Hepatocyte (in vitro differentiated cells): ENCODE measurements at regions not wholly inside any gene's neighbourhood (a gene's known extent, or its start where the extent isn't known, plus 50 kb on each side); places are given as distances from the start of the nearest gene placed in this dataset.
A peak's percentile ranks its signal among the peaks of the same experiment; 100 is the strongest.

ENCODE experiments used
- DNase-seq: peaks from one replicate; pipeline ENCODE4 v3.0.0-alpha.2; 2016; ENCODE audit warnings: low spot score
- H2AFZ ChIP-seq: fragments of 200-600 bp; sonication (generic); 2 replicates; pipeline ENCODE4 v1.6.0; 2016; ENCODE audit warnings: antibody characterized with exemption, mild to moderate bottlenecking
- H3K27ac ChIP-seq: fragments of 200-600 bp; sonication (generic); 2 replicates; pipeline ENCODE4 v1.5.1; 2016; ENCODE audit warnings: mild to moderate bottlenecking
- H3K27me3 ChIP-seq: fragments of 200-600 bp; sonication (generic); 2 replicates; pipeline ENCODE4 v1.6.1; 2016
- H3K36me3 ChIP-seq: fragments of 200-600 bp; sonication (generic); replicated peaks from 2 replicates; pipeline ENCODE4 v1.5.1; 2016; ENCODE audit warnings: low read depth; ENCODE audit not compliant: insufficient read depth
- H3K4me1 ChIP-seq: fragments of 200-600 bp; sonication (generic); 2 replicates; pipeline ENCODE4 v1.5.1; 2016; ENCODE audit warnings: mild to moderate bottlenecking, moderate library complexity; ENCODE audit not compliant: insufficient read depth
- H3K4me2 ChIP-seq: fragments of 200-600 bp; sonication (generic); 2 replicates; pipeline ENCODE4 v1.6.0; 2016
- H3K4me3 ChIP-seq: fragments of 200-600 bp; sonication (generic); 2 replicates; pipeline ENCODE4 v1.5.1; 2016; ENCODE audit warnings: mild to moderate bottlenecking
- H3K79me2 ChIP-seq: fragments of 200-600 bp; sonication (generic); 2 replicates; pipeline ENCODE4 v1.6.0; 2017; ENCODE audit warnings: mild to moderate bottlenecking
- H3K9me2 ChIP-seq: fragments of 200-600 bp; sonication (generic); replicated peaks from 2 replicates; pipeline ENCODE4 v1.6.0; 2017; ENCODE audit warnings: mild to moderate bottlenecking; ENCODE audit not compliant: insufficient read depth
- H3K9me3 ChIP-seq: fragments of 200-600 bp; sonication (generic); 2 replicates; pipeline ENCODE4 v1.5.1; 2016; ENCODE audit warnings: low read depth, mild to moderate bottlenecking
- H4K20me1 ChIP-seq: fragments of 200-600 bp; sonication (generic); 2 replicates; pipeline ENCODE4 v1.6.0; 2016; ENCODE audit warnings: mild to moderate bottlenecking; ENCODE audit not compliant: insufficient read depth, poor library complexity, severe bottlenecking
- CTCF ChIP-seq: fragments of 200-600 bp; sonication (generic); IDR thresholded peaks from 2 replicates; pipeline ENCODE4 v1.5.1; 2016; ENCODE audit warnings: antibody characterized with exemption, mild to moderate bottlenecking; ENCODE audit not compliant: poor library complexity
- EZH2 ChIP-seq: fragments of 200-600 bp; sonication (generic); IDR thresholded peaks from 2 replicates; pipeline ENCODE4 v1.6.1; 2016; ENCODE audit warnings: antibody characterized with exemption, mild to moderate bottlenecking, borderline replicate concordance
- EZH2phosphoT487 ChIP-seq: fragments of 200-600 bp; sonication (generic); IDR thresholded peaks from one replicate; pipeline ENCODE4 v1.6.1; 2018; ENCODE audit warnings: antibody characterized with exemption, mild to moderate bottlenecking, low read depth, moderate library complexity; ENCODE audit not compliant: unreplicated experiment, severe bottlenecking
- WGBS: methylation state at CpG from one replicate; pipeline ENCODE4 v1.1.6; 2016; ENCODE audit warnings: low lambda C conversion rate; ENCODE audit errors: missing lambda C conversion rate; 5-methylcytosine and 5-hydroxymethylcytosine counted together

DNA sequence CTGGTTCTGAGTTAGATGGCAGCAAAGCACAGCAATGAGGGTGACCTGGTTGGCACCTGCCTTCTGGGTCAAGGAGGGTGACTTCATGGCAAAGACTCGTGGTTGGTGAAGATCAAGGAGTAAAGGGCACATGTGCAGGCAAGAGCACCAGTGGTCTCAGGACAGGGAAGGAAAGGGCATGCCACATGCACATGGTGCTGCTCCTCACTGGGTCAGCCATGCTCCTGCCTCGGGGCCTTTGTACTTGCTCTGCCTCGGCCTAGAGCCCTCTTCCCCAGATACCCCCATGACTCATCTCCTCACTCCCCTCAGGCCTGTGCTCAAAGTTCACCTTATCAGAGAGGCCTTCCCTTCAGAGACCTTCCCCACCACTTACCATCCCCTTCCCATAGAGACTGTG, 106.7 kb upstream of the KDM7A start:
- no peaks in the 10 kb centered on the region for H3K9me2 ChIP-seq
- no peak overlapping the region for H3K4me2 ChIP-seq
- no peaks in the 10 kb centered on the region for H4K20me1 ChIP-seq
- H3K4me1 ChIP-seq, result peaks cover 5% of the 10 kb centered on the region
- no peak for DNase-seq
- H3K79me2 ChIP-seq, result no peaks in the 10 kb centered on the region
- no peaks in the 10 kb centered on the region for H3K9me3 ChIP-seq
- no peak overlapping the region for H2AFZ ChIP-seq
- H3K27ac ChIP-seq, result no peak overlapping the region
- no peaks in the 10 kb centered on the region for H3K27me3 ChIP-seq
- no peaks in the 10 kb centered on the region for H3K36me3 ChIP-seq
- TF ChIP-seq EZH2phosphoT487 (no peak), CTCF (no peak), EZH2 (no peak)
- H3K4me3 ChIP-seq, result no peak overlapping the region
- WGBS, result 98% methylated on average over 3 of the region's 3 CpGs

- Histone ChIP-seq H3K4me3 (no peak overlapping the region), H3K4me1 (peaks cover 5% of the 10 kb centered on the region), H4K20me1 (no peaks in the 10 kb centered on the region), H3K4me2 (no peak overlapping the region), H3K79me2 (no peaks in the 10 kb centered on the region), H3K36me3 (no peaks in the 10 kb centered on the region), H3K9me3 (no peaks in the 10 kb centered on the region), H3K27ac (no peak overlapping the region), H3K27me3 (no peaks in the 10 kb centered on the region), H3K9me2 (no peaks in the 10 kb centered on the region), H2AFZ (no peak overlapping the region)
- DNase-seq, result no peak
- TF ChIP-seq EZH2phosphoT487 (no peak), CTCF (no peak), EZH2 (no peak)
- WGBS, result 91% methylated on average over 5 of the region's 5 CpGs
These were observed 105.2 kb upstream of the KDM7A start for GRCh38 chr7:140281960-140282359.

DNA sequence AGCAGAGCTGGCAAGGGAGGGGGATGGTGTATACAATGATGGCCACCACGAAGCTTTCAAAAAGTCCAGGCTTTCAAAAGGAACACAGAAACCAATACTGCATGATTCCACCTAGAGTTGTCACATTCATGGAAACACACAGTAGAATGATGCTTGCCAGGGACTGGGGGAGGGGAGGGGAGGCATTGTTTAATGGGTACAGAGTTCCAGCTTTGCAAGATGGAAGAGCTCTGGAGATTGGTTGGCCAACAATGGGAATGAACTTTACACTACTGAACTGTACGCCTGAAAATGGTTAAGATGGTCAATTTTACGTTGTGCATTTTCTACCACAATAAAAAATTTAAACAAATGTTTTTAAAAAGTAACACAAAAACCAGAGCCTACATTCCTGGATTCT, 104.5 kb upstream of the KDM7A start:
- TF ChIP-seq CTCF (no peak), EZH2phosphoT487 (no peak), EZH2 (no peak)
- Histone ChIP-seq H3K79me2 (no peaks in the 10 kb centered on the region), H3K9me2 (no peaks in the 10 kb centered on the region), H3K27me3 (no peaks in the 10 kb centered on the region), H4K20me1 (no peaks in the 10 kb centered on the region), H3K9me3 (no peaks in the 10 kb centered on the region), H3K27ac (no peak overlapping the region), H3K36me3 (no peaks in the 10 kb centered on the region), H3K4me1 (peaks cover 5% of the 10 kb centered on the region), H2AFZ (no peak overlapping the region), H3K4me3 (no peak overlapping the region), H3K4me2 (no peak overlapping the region)
- 90% methylated on average over 3 of the region's 3 CpGs for WGBS
- no peak for DNase-seq

DNA sequence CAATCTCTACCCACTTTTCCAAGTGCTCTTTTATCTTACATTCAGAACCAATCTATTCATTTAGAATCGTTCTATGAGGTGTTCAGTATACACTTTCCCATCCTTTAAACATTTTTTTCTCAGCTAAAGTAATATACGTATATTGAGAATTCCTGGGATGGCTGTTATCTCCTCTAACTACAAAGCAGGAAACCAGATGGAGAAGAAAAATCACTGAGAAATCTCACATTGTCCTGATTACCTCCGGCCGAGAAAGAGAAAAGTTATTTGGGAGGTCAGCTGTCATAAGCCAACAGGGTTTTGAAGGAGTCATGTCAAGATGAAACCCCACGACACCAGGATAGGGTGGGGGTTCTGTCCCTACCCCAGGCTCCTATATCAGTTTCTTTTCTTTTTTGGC, 99.2 kb upstream of the KDM7A start:
- no peaks in the 10 kb centered on the region for H3K27me3 ChIP-seq
- peak overlapping the region; percentile 3 for H3K27ac ChIP-seq
- no peak overlapping the region for H3K4me3 ChIP-seq
- H3K9me3 ChIP-seq, result no peaks in the 10 kb centered on the region
- H3K79me2 ChIP-seq, result no peaks in the 10 kb centered on the region
- H3K36me3 ChIP-seq, result no peaks in the 10 kb centered on the region
- H3K9me2 ChIP-seq, result no peaks in the 10 kb centered on the region
- DNase-seq, result no peak
- 41% methylated on average over 5 of the region's 5 CpGs for WGBS
- no peak for TF ChIP-seq CTCF
- no peak for TF ChIP-seq EZH2
- TF ChIP-seq EZH2phosphoT487, result no peak
- no peaks in the 10 kb centered on the region for H3K4me1 ChIP-seq
- no peaks in the 10 kb centered on the region for H4K20me1 ChIP-seq
- no peak overlapping the region for H2AFZ ChIP-seq
- peak overlapping the region; percentile 49 for H3K4me2 ChIP-seq
